Endothelial cell (in vitro differentiated cells): ENCODE measurements at regions not wholly inside any gene's neighbourhood (a gene's known extent, or its start where the extent isn't known, plus 50 kb on each side); places are given as distances from the start of the nearest gene placed in this dataset.
"Not testable (repeated sequence)": the region's sequence is repeated elsewhere in the genome, so short reads cannot be mapped to it uniquely, and the experiment has no call there.

ENCODE experiments used
- DNase-seq: peaks from one replicate; pipeline ENCODE4 v3.0.0; 2021; ENCODE audit warnings: low spot score
- H3K27ac Mint-ChIP-seq: one replicate; pipeline ENCODE4 v1.8.0; 2021; ENCODE audit warnings: mixed read lengths, inconsistent platforms; ENCODE audit not compliant: unreplicated experiment
- H3K27me3 Mint-ChIP-seq: one replicate; pipeline ENCODE4 v1.8.0; 2021; ENCODE audit warnings: mild to moderate bottlenecking, moderate library complexity, mixed read lengths, inconsistent platforms; ENCODE audit not compliant: unreplicated experiment
- H3K36me3 Mint-ChIP-seq: one replicate; pipeline ENCODE4 v1.8.0; 2021; ENCODE audit warnings: mild to moderate bottlenecking, low read depth, mixed read lengths, inconsistent platforms; ENCODE audit not compliant: unreplicated experiment
- H3K4me1 Mint-ChIP-seq: one replicate; pipeline ENCODE4 v1.8.0; 2021; ENCODE audit warnings: mild to moderate bottlenecking, mixed read lengths, inconsistent platforms; ENCODE audit not compliant: unreplicated experiment
- H3K4me3 Mint-ChIP-seq: one replicate; pipeline ENCODE4 v1.8.0; 2021; ENCODE audit warnings: mild to moderate bottlenecking, mixed read lengths, inconsistent platforms; ENCODE audit not compliant: unreplicated experiment
- H3K9me3 Mint-ChIP-seq: one replicate; pipeline ENCODE4 v1.8.0; 2021; ENCODE audit warnings: mixed read lengths, inconsistent platforms; ENCODE audit not compliant: unreplicated experiment
- CTCF ChIP-seq: fragments of 200-600 bp; sonication (generic); IDR thresholded peaks from one replicate; pipeline ENCODE4 v1.5.0; 2021; ENCODE audit warnings: antibody characterized with exemption; ENCODE audit not compliant: unreplicated experiment

DNA sequence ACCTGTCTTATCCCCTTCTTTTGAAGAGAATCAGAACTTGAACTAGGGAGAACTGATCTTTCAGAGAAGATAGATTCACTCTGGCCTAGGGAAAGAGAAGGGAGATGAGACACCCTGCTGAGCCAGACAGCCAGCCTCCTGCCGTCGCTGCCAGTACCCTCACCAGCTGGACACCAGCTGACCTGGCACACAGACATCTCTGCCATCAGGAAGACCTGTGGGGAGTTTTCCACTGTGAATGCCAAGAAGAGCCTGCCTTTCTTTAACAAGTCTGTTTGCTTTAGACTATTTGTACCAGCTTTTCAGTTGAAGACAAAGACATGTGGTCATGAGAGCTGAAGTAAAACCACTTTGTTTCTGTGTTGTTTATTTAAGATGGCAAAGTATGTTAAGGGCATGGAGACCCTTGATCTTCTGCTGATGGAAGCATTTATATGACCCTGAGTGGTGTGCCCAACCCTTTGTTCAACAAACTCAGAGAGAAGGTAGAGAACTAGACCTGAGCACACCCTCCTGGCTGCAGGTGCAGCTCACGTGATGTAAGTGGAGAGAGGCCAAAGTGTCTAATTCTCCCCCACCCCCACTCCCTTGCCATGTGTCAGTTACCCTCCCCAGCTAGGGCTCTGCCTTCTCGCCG, 82.3 kb upstream of the SLC24A3 start:
- no peak for TF ChIP-seq CTCF
- no peaks in the 10 kb centered on the region for H3K27me3 Mint-ChIP-seq
- H3K9me3 Mint-ChIP-seq = no peaks in the 10 kb centered on the region
- H3K4me3 Mint-ChIP-seq = no peak overlapping the region
- H3K36me3 Mint-ChIP-seq = no peaks in the 10 kb centered on the region
- no peak for DNase-seq
- H3K4me1 Mint-ChIP-seq = no peaks in the 10 kb centered on the region
- no peak overlapping the region for H3K27ac Mint-ChIP-seq

DNA sequence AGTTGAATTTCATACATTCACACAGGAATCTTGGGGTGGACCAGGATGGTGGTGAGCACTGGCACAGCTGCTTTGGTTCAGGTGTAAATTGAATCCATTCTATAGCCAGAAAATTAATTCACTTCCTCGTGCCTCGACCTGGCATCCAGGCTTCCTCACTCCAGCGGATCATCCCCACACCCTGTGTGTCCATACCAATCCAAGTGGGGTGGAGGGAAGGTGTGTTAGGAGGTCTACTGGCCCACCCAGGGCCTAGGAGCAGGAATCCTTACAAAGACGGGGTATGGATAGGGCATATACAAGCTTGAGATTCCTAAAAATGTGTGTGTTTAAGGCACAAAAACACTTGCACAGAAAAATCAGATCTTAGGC, 81.8 kb upstream of the SLC24A3 start:
- TF ChIP-seq CTCF = no peak
- no peaks in the 10 kb centered on the region for H3K9me3 Mint-ChIP-seq
- no peak overlapping the region for H3K27ac Mint-ChIP-seq
- H3K27me3 Mint-ChIP-seq = no peaks in the 10 kb centered on the region
- no peak overlapping the region for H3K4me3 Mint-ChIP-seq
- no peaks in the 10 kb centered on the region for H3K4me1 Mint-ChIP-seq
- no peak for DNase-seq
- no peaks in the 10 kb centered on the region for H3K36me3 Mint-ChIP-seq

DNA sequence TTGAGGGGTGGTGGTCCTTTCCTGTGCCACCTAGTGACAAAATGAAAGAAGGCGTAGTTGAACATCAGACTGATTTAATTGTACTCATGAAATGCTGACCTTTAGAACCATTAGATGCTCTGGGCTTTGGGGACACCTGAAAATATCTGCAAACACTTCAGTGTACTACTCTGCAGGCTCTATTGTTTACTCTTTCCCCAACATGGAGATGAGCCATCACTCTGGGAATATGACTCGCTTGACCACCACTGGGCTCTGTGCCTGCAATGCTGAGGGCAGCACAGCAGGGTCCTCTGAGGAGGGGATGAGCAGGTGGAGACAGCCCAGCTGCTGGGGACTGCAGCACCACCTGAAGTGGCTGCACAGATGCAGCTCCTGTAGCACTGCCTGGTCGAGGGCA, 74.8 kb upstream of the SLC24A3 start:
- no peak overlapping the region for H3K27ac Mint-ChIP-seq
- H3K4me1 Mint-ChIP-seq = no peaks in the 10 kb centered on the region
- no peak for TF ChIP-seq CTCF
- peaks cover 28% of the 10 kb centered on the region for H3K9me3 Mint-ChIP-seq
- no peak for DNase-seq
- no peak overlapping the region for H3K4me3 Mint-ChIP-seq
- H3K36me3 Mint-ChIP-seq = peaks cover 9% of the 10 kb centered on the region
- no peaks in the 10 kb centered on the region for H3K27me3 Mint-ChIP-seq

DNA sequence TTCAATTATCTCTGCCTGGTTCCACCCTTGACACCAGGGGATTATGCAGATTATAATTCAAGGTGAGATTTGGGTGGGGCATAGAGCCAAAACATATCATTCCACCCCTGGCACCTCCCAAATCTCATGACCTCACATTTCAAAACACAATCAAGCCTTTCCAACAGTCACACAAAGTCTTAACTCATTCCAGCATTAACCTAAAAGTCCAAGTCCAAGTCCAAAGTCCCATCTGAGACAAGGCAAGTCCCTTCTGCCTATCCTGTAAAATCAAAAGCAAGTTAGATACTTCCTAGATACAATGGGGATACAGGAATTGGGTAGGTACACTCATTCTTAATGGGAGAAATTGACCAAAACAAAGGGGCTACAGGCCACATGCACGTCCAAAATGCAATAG, 73.7 kb upstream of the SLC24A3 start:
- Mint-ChIP-seq H3K27me3 (no peaks in the 10 kb centered on the region), H3K9me3 (peaks cover 28% of the 10 kb centered on the region), H3K36me3 (peaks cover 9% of the 10 kb centered on the region), H3K4me1 (no peaks in the 10 kb centered on the region), H3K4me3 (no peak overlapping the region), H3K27ac (no peak overlapping the region)
- DNase-seq = no peak
- TF ChIP-seq CTCF = no peak

DNA sequence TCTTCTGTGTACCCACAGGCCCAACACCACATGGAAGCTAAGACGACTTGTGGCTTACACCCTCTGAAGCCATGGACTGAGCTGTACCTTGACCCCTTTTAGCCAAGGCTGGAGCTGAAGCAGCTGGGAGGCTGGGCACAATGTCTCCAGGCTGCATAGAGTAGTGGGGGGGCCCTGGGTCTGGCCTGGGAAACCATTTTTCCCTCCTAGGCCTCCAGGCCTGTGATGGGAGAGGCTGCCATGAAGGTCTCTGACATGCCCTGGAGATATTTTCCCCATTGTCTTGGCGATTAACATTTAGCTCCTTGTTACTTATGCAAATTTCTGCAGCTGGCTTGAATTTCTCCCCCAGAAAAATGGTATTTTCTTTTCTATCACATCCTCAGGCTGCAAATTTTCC, 72.9 kb upstream of the SLC24A3 start:
- DNase-seq, H3K36me3 Mint-ChIP-seq, H3K27me3 Mint-ChIP-seq, H3K4me1 Mint-ChIP-seq, H3K4me3 Mint-ChIP-seq, H3K27ac Mint-ChIP-seq: not testable (repeated sequence)
- H3K9me3 Mint-ChIP-seq = peaks cover 28% of the 10 kb centered on the region
